Body of pancreas (tissue), 4 donors: ENCODE measurements at regions not wholly inside any gene's neighbourhood (a gene's known extent, or its start where the extent isn't known, plus 50 kb on each side); places are given as distances from the start of the nearest gene placed in this dataset.

Experiments
- ATAC-seq: fragments of 150-250 bp; one replicate; pipeline ENCODE4 v1.9.1; 2016
- DNase-seq, 4 donors: peaks; one replicate each; pipeline ENCODE4 v3.0.0-alpha.2; 2019
- H3K27ac ChIP-seq, 4 donors: fragments of 200-600 bp; sonication (generic); 1 replicate in 3 of 4; 2 replicates in 1 of 4; pipeline versions ENCODE4 v1.5.1 to v1.6.1; 2016 to 2019; ENCODE audit warnings: mild to moderate bottlenecking in 1 of 4, mixed read lengths in 1 of 4, moderate library complexity in 1 of 4
- H3K27me3 ChIP-seq, 2 donors: fragments of 200-600 bp; sonication (generic); one replicate each; pipeline ENCODE4 v1.6.0; 2016; ENCODE audit warnings: mild to moderate bottlenecking in 1 of 2
- H3K36me3 ChIP-seq, 2 donors: fragments of 200-600 bp; sonication (generic); replicated peaks in 1 of 2; 2 replicates each; pipeline ENCODE4 v1.5.1; 2016; ENCODE audit warnings: low read depth in 2 of 2; ENCODE audit not compliant: insufficient read depth in 1 of 2
- H3K4me1 ChIP-seq: fragments of 200-600 bp; sonication (generic); one replicate; pipeline ENCODE4 v1.6.0; 2016
- H3K4me3 ChIP-seq, 2 donors: fragments of 200-600 bp; sonication (generic); 1 replicate in 1 of 2; 2 replicates in 1 of 2; pipeline ENCODE4 v1.5.1; 2016 to 2019
- H3K9me3 ChIP-seq, 3 donors: fragments of 200-600 bp; sonication (generic); 1 replicate in 2 of 3; 2 replicates in 1 of 3; pipeline ENCODE4 v1.5.1; 2016
- POLR2A ChIP-seq, 3 donors: fragments of 450-650 bp; IDR thresholded peaks; one replicate each; pipeline ENCODE4 v1.6.1; 2016; ENCODE audit warnings: antibody characterized with exemption in 3 of 3, mild to moderate bottlenecking in 2 of 3
- WGBS, 2 donors: methylation state at CpG; one replicate each; pipeline ENCODE4 v1.1.5; 2017; 5-methylcytosine and 5-hydroxymethylcytosine counted together
- intact Hi-C: fragments of 100-400 bp; cut with DNase I; formaldehyde crosslinking; loops from one replicate; pipeline ENCODE4 v1.15.1; 2023
- TF ChIP-seq, protein P1 (sequence below), 7 experiments: fragments of 450-650 bp in 4 of 7; fragments of 200-600 bp in 3 of 7; sonication (generic) in 3 of 7; IDR thresholded peaks; one replicate each; pipeline ENCODE4 v1.5.1; 2016 to 2019; ENCODE audit warnings: antibody characterized with exemption in 7 of 7

DNA sequence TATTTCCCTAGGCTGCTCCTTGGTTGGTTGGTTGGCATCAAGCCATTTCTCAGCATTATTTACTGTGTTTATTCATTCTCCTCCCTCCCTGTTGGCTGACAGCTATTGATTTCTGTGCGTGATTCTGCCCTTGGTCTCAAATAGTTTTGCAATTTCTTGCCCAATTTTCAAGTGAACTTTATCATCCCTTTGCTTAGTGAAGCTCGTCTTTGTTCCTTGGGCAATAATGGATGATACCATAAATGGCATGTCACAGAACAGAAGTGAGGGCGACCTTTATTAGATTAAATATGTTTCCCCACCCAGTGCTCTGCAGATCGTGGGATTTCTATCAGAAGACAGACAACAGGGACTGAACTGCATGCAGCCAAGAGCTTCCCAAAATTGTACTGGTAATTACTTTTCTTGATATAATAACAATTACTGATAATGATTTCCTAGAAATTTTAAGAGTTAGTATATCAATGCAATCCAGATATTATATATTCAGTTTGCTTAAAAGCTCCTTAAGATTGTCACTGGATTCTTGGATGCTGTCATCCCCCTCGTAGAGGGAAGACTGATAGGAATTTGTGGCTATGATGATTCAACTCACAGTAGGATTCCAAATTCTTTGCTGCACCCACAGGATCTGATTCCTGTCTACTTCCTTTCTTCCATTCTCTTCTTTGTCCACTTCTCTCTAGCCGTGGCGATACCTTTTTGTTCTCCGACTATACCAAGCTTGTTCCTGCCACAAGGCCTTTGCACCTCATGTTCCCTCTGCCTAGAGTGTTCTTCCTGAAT is 122.1 kb upstream of the KAZN start:
- Histone ChIP-seq H3K27ac (no peak overlapping the region), H3K27me3 (no peaks in the 10 kb centered on the region), H3K9me3 (no peaks in the 10 kb centered on the region), H3K36me3 (no peaks in the 10 kb centered on the region), H3K4me3 (no peak overlapping the region), H3K4me1 (no peaks in the 10 kb centered on the region)
- ATAC-seq (no peak), DNase-seq (no peak)
- WGBS, 2 donors = 43 to 52% methylated on average over 8 of the region's 8 CpGs
- intact Hi-C loops = no loop called here
- TF ChIP-seq, protein P1, sequence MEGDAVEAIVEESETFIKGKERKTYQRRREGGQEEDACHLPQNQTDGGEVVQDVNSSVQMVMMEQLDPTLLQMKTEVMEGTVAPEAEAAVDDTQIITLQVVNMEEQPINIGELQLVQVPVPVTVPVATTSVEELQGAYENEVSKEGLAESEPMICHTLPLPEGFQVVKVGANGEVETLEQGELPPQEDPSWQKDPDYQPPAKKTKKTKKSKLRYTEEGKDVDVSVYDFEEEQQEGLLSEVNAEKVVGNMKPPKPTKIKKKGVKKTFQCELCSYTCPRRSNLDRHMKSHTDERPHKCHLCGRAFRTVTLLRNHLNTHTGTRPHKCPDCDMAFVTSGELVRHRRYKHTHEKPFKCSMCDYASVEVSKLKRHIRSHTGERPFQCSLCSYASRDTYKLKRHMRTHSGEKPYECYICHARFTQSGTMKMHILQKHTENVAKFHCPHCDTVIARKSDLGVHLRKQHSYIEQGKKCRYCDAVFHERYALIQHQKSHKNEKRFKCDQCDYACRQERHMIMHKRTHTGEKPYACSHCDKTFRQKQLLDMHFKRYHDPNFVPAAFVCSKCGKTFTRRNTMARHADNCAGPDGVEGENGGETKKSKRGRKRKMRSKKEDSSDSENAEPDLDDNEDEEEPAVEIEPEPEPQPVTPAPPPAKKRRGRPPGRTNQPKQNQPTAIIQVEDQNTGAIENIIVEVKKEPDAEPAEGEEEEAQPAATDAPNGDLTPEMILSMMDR (IDR thresholded peaks at IDR 0.05) = no peak
- no peak for TF ChIP-seq POLR2A (IDR thresholded peaks at IDR 0.05)

DNA sequence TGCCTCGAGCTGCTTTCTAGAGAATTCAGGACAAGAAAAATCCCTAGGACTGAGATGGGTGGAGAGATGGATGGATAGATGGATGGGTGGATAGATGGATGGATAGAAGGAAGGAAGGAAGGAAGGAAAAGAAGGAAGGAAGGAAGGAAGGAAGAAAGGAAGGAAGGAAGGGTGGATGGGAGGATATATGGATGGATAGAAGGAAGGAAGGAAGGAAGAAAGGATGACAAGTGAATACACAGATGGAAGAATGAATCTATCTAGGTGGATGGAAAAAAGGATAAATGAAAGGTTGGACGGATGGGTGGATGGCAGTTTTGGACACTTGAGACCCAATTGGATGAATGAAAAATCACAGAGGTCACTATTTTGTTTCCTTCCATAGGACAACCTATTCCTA is 120.4 kb upstream of the KAZN start:
- intact Hi-C loops = no loop called here
- DNase-seq (no peak), ATAC-seq (no peak)
- no peaks in the 10 kb centered on the region for H3K27me3 ChIP-seq
- TF ChIP-seq, protein P1 (IDR thresholded peaks at IDR 0.05) = no peak
- no peak for TF ChIP-seq POLR2A (IDR thresholded peaks at IDR 0.05)
- 55 to 57% methylated on average over 2 of the region's 2 CpGs for WGBS, 2 donors
- no peak overlapping the region for H3K27ac ChIP-seq
- no peaks in the 10 kb centered on the region for H3K36me3 ChIP-seq
- no peak overlapping the region for H3K4me3 ChIP-seq
- no peaks in the 10 kb centered on the region for H3K9me3 ChIP-seq
- no peaks in the 10 kb centered on the region for H3K4me1 ChIP-seq

DNA sequence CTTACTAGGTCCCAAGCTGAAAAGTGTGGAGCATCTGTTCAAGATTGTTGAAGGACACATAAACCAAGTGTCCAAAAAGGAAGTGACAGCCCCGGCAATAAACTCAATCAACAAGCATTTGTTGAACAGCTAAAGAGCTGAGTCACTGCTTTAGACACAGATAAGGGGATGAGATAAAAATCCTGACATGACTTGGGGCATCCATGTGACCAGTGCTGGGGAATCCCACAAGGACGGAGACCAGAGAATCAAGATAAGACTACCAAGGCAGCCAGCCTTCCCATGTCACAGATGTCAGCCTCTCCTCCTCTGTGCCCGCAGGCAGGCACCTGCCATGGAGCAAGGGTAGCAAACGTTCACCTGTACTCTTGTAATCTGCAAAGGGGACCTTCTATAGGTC is 118.6 kb upstream of the KAZN start:
- TF ChIP-seq, protein P1 (IDR thresholded peaks at IDR 0.05) = no peak
- TF ChIP-seq POLR2A (IDR thresholded peaks at IDR 0.05) = no peak
- no peaks in the 10 kb centered on the region for H3K4me1 ChIP-seq
- intact Hi-C loops = no loop called here
- H3K27me3 ChIP-seq = no peaks in the 10 kb centered on the region
- no peak for ATAC-seq
- H3K36me3 ChIP-seq = no peaks in the 10 kb centered on the region
- H3K9me3 ChIP-seq = no peaks in the 10 kb centered on the region
- H3K27ac ChIP-seq = no peak overlapping the region
- no peak for DNase-seq
- 40 to 44% methylated on average over 4 of the region's 4 CpGs for WGBS, 2 donors
- H3K4me3 ChIP-seq = no peak overlapping the region

DNA sequence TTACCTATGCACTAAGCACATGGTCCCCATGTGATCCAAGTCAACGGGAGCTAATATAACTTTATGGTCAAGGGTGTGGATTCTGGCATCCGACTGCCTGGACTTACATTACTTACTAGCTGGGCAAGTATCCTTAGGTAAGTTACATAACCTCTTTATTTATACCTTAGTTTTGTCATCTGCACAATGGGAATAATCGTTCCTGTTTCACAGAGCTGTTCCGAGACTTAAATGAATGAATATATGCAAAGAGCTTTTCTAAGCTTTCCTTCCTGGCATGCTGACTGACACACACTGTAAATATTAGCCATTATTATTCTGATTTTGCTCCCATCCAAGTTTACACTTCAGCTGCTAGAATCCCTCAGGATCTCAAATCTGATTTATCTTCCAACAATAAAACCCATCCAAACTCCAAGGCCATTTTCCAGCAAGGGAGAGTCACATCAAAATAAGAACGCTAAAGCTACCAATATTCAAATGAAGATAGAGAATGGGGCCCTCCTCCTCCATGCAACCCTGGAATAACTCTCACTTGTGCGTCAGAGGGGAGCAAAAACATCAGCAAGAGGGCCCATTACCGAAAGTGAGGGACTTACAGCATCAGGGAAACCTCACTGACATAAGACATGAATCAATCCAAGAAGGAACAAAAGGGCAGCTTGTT is 115.6 kb upstream of the KAZN start:
- H3K4me3 ChIP-seq = no peak overlapping the region
- H3K4me1 ChIP-seq = no peaks in the 10 kb centered on the region
- WGBS, 2 donors = 64 to 71% methylated on average over 7 of the region's 7 CpGs
- DNase-seq = no peak
- TF ChIP-seq POLR2A (IDR thresholded peaks at IDR 0.05) = no peak
- TF ChIP-seq, protein P1 (IDR thresholded peaks at IDR 0.05) = no peak
- no peak for ATAC-seq
- no peak overlapping the region for H3K27ac ChIP-seq
- H3K27me3 ChIP-seq = no peaks in the 10 kb centered on the region
- no peaks in the 10 kb centered on the region for H3K36me3 ChIP-seq
- intact Hi-C loops = no loop called here
- H3K9me3 ChIP-seq = no peaks in the 10 kb centered on the region
